ENCODE measurements at regions not wholly inside any gene's neighbourhood (a gene's known extent, or its start where the extent isn't known, plus 50 kb on each side); places are given as distances from the start of the nearest gene placed in this dataset.

DNA sequence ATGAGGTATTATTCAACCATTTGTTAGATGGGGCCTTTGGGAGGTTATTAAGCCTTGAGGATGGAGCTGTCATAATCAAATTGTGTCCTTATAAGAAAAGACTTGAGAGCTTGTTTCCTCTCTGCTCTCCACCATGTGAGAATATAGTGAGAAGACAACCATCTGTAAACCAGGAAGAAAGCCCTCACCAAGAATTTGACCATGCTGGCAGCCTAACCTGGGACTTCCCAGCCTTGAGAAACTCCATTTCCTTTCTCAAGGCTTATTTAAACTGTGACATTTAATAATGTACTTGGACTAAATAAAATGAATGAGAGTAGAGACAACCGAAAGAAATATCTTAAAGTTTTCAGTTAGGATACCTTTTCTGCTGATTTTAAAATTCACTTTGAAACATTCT is 83.7 kb upstream of the GC start:
- Histone ChIP-seq H3K9me3 (no peaks in the 10 kb centered on the region; the same call in 1 of the 2 replicates), H3K36me3 (ENCODE audit: control insufficient read depth, insufficient read depth, low read length) (no peaks in the 10 kb centered on the region), H3K27me3 (replicated peaks; ENCODE audit: control insufficient read depth, insufficient read depth, low read length) (no peaks in the 10 kb centered on the region), H3K4me1 (no peaks in the 10 kb centered on the region), H3K4me3 (ENCODE audit: low read depth, low read length) (no peak overlapping the region)
- ChIA-PET POLR2A (no interaction called here), CTCF (no interaction called here)
- Mint-ChIP-seq H3K4me3 (ENCODE audit: unreplicated experiment) (no peak overlapping the region), H3K27ac (ENCODE audit: unreplicated experiment) (no peak overlapping the region), H3K27me3 (ENCODE audit: insufficient read depth, unreplicated experiment) (no peaks in the 10 kb centered on the region), H3K9me3 (ENCODE audit: unreplicated experiment) (peaks cover 15% of the 10 kb centered on the region), H3K36me3 (ENCODE audit: insufficient read depth, unreplicated experiment) (no peaks in the 10 kb centered on the region), H3K4me1 (ENCODE audit: low read depth, unreplicated experiment) (no peaks in the 10 kb centered on the region)
- no peak for DNase-seq
- TF ChIP-seq, protein P1, sequence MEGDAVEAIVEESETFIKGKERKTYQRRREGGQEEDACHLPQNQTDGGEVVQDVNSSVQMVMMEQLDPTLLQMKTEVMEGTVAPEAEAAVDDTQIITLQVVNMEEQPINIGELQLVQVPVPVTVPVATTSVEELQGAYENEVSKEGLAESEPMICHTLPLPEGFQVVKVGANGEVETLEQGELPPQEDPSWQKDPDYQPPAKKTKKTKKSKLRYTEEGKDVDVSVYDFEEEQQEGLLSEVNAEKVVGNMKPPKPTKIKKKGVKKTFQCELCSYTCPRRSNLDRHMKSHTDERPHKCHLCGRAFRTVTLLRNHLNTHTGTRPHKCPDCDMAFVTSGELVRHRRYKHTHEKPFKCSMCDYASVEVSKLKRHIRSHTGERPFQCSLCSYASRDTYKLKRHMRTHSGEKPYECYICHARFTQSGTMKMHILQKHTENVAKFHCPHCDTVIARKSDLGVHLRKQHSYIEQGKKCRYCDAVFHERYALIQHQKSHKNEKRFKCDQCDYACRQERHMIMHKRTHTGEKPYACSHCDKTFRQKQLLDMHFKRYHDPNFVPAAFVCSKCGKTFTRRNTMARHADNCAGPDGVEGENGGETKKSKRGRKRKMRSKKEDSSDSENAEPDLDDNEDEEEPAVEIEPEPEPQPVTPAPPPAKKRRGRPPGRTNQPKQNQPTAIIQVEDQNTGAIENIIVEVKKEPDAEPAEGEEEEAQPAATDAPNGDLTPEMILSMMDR (IDR thresholded peaks at IDR 0.05; ENCODE audit: insufficient read depth in 1 of 2, low read depth in 1 of 2, low read length in 1 of 2, severe bottlenecking in 1 of 2, unreplicated experiment in 1 of 2) = no peak
- intact Hi-C loops (cut with micrococcal nuclease; ENCODE audit: unreplicated experiment) = no loop called here
- BruUV-seq (replicated peaks) = no TSS peak

DNA sequence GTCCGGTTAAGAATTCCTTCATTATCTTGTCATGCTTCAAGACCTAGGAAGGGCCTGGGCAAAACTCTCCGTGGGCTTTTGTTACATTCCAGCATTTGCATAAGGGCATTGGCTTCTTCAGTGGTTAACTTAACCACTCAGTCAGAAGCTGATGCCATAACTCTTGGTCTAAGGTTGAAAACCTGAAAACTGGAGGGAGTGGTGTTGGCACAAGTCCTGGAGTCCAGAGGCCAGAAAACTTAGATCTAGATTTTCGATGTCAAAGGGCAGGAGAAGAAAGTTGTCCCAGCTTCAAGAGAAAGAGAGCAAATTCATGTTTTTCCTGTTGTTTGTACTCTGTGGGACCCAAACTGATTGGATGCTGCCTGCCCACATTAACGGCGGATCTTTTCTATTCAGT is 86.6 kb upstream of the GC start:
- Mint-ChIP-seq H3K36me3 (ENCODE audit: insufficient read depth, unreplicated experiment) (no peaks in the 10 kb centered on the region), H3K27ac (ENCODE audit: unreplicated experiment) (no peak overlapping the region), H3K9me3 (ENCODE audit: unreplicated experiment) (peaks cover 3% of the 10 kb centered on the region), H3K4me3 (ENCODE audit: unreplicated experiment) (no peak overlapping the region), H3K4me1 (ENCODE audit: low read depth, unreplicated experiment) (no peaks in the 10 kb centered on the region), H3K27me3 (ENCODE audit: insufficient read depth, unreplicated experiment) (no peaks in the 10 kb centered on the region)
- Histone ChIP-seq H3K4me3 (ENCODE audit: low read depth, low read length) (no peak overlapping the region), H3K27me3 (replicated peaks; ENCODE audit: control insufficient read depth, insufficient read depth, low read length) (no peaks in the 10 kb centered on the region), H3K36me3 (ENCODE audit: control insufficient read depth, insufficient read depth, low read length) (no peaks in the 10 kb centered on the region), H3K4me1 (no peaks in the 10 kb centered on the region), H3K9me3 (no peaks in the 10 kb centered on the region)
- POLR2A ChIA-PET = no interaction called here
- BruUV-seq (replicated peaks) = no TSS peak
- intact Hi-C loops (cut with micrococcal nuclease; ENCODE audit: unreplicated experiment) = no loop called here
- CTCF ChIA-PET = no interaction called here
- DNase-seq = no peak
- TF ChIP-seq, protein P1 (IDR thresholded peaks at IDR 0.05; ENCODE audit: insufficient read depth in 1 of 2, low read depth in 1 of 2, low read length in 1 of 2, severe bottlenecking in 1 of 2, unreplicated experiment in 1 of 2) = no peak

DNA sequence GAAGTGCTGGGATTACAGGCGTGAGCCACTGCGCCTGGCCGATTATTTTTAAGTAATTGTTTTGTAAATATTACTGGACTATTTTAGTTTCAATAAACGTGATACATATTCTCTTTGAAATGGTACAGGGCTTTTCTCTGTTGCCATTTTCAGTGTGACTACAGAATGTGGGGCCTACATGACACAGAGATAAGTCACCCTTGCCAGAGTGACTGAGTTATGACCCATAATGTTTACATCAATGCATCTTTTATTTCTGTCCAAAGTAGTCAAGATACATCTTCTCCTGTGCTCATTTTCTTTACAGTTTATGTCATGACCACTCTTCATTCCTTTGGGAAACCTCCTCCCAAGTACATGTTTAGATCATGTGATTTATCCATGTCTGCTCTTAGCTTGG is 88.3 kb upstream of the GC start:
- POLR2A ChIA-PET = no interaction called here
- DNase-seq = no peak
- H3K4me1 ChIP-seq = no peaks in the 10 kb centered on the region
- no peaks in the 10 kb centered on the region for H3K36me3 ChIP-seq (ENCODE audit: control insufficient read depth, insufficient read depth, low read length)
- Mint-ChIP-seq H3K4me3 (ENCODE audit: unreplicated experiment) (no peak overlapping the region), H3K27ac (ENCODE audit: unreplicated experiment) (no peak overlapping the region), H3K4me1 (ENCODE audit: low read depth, unreplicated experiment) (no peaks in the 10 kb centered on the region), H3K36me3 (ENCODE audit: insufficient read depth, unreplicated experiment) (no peaks in the 10 kb centered on the region), H3K27me3 (ENCODE audit: insufficient read depth, unreplicated experiment) (peaks cover 2% of the 10 kb centered on the region), H3K9me3 (ENCODE audit: unreplicated experiment) (peaks cover 10% of the 10 kb centered on the region)
- H3K4me3 ChIP-seq (ENCODE audit: low read depth, low read length) = no peak overlapping the region
- no peaks in the 10 kb centered on the region for H3K9me3 ChIP-seq
- intact Hi-C loops (cut with micrococcal nuclease; ENCODE audit: unreplicated experiment) = no loop called here
- TF ChIP-seq, protein P1 (IDR thresholded peaks at IDR 0.05; ENCODE audit: insufficient read depth in 1 of 2, low read depth in 1 of 2, low read length in 1 of 2, severe bottlenecking in 1 of 2, unreplicated experiment in 1 of 2) = no peak
- no TSS peak for BruUV-seq (replicated peaks)
- CTCF ChIA-PET = no interaction called here
- H3K27me3 ChIP-seq (replicated peaks; ENCODE audit: control insufficient read depth, insufficient read depth, low read length) = no peaks in the 10 kb centered on the region

Data from Caco-2 (cell line).